SK-N-SH (cell line): ENCODE measurements at regions not wholly inside any gene's neighbourhood (a gene's known extent, or its start where the extent isn't known, plus 50 kb on each side); places are given as distances from the start of the nearest gene placed in this dataset.

Experiments
- ELF1 ChIP-seq: IDR thresholded peaks from 2 replicates; pipeline ENCODE4 v1.4.0; 2012
- EZH2phosphoT487 ChIP-seq: fragments of 200-600 bp; sonication (generic); IDR thresholded peaks from 2 replicates; pipeline ENCODE4 v1.6.1; 2017; ENCODE audit warnings: low read depth, mixed run types, mild to moderate bottlenecking, antibody characterized with exemption, moderate library complexity, borderline replicate concordance
- GABPA ChIP-seq: IDR thresholded peaks from 2 replicates; pipeline ENCODE4 v1.4.0; 2012; ENCODE audit warnings: low read depth, mild to moderate bottlenecking
- JUND ChIP-seq: IDR thresholded peaks from 2 replicates; pipeline ENCODE4 v1.4.0; 2012
- RFX5 ChIP-seq: IDR thresholded peaks from 2 replicates; pipeline ENCODE4 v1.6.1; 2012; ENCODE audit warnings: mild to moderate bottlenecking, improper control_type of control experiment, low read length
- SIN3A ChIP-seq: IDR thresholded peaks from 2 replicates; pipeline ENCODE4 v1.6.1; 2012; ENCODE audit warnings: low read depth, mild to moderate bottlenecking, low read length, moderate library complexity, borderline replicate concordance
- TAF1 ChIP-seq: IDR thresholded peaks from 2 replicates; pipeline ENCODE4 v1.6.1; 2012; ENCODE audit warnings: low read depth, mild to moderate bottlenecking, low read length, moderate library complexity, borderline replicate concordance
- TCF12 ChIP-seq: IDR thresholded peaks from 2 replicates; pipeline ENCODE4 v1.4.0; 2012
- TF ChIP-seq, protein P1 (sequence below): IDR thresholded peaks from 2 replicates; pipeline ENCODE4 v1.4.0; 2012; ENCODE audit warnings: low read depth, borderline replicate concordance
- TF ChIP-seq, protein P2 (sequence below): fragments of 200-600 bp; sonication (generic); IDR thresholded peaks from 2 replicates; pipeline ENCODE4 v1.6.1; 2017; ENCODE audit warnings: antibody characterized with exemption, mild to moderate bottlenecking, moderate library complexity
- TF ChIP-seq, protein P3 (sequence below): IDR thresholded peaks from 2 replicates; pipeline ENCODE4 v1.6.1; 2012; ENCODE audit warnings: mild to moderate bottlenecking, low read depth, low read length, moderate library complexity
- TF ChIP-seq, protein P4 (sequence below): IDR thresholded peaks from 2 replicates; pipeline ENCODE4 v1.4.0; 2012; ENCODE audit warnings: low read depth

DNA sequence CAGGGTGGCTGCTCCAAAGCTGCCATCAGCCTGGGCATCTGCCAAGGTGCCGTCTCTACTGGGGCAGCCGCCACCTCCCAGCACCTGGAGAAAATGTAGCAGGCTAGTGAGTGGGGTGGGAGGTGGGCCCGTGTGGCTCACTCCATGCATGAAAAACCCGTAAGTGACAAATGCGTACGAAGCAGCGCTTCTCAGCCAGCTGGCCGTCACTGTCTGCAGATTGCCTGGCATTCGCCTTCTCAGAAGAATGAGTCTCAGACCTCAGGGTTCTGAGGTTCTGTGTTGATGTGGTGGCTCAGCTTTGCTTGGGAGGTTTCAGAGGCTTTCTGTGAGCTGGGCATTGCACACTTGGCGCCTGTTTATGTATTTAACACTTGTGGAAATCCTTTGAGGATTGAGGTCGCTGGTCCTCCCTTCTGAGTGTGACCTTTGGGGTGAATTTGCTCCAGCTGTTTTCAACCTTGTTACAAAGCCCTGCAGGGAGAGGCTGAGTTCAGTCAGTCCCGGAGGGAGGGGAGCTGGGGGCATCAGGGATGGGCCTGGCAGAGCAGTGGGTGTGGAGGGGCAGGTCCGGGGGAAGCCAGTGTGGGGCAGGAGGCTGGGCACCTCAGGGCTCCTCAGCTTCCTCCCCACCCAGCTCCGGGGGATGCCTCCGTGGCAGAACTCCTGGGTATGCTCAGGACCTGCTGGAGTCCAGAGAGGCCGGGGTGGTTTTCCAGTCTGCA, 977.0 kb downstream of the TBC1D22A start:
- TF ChIP-seq, protein P1, sequence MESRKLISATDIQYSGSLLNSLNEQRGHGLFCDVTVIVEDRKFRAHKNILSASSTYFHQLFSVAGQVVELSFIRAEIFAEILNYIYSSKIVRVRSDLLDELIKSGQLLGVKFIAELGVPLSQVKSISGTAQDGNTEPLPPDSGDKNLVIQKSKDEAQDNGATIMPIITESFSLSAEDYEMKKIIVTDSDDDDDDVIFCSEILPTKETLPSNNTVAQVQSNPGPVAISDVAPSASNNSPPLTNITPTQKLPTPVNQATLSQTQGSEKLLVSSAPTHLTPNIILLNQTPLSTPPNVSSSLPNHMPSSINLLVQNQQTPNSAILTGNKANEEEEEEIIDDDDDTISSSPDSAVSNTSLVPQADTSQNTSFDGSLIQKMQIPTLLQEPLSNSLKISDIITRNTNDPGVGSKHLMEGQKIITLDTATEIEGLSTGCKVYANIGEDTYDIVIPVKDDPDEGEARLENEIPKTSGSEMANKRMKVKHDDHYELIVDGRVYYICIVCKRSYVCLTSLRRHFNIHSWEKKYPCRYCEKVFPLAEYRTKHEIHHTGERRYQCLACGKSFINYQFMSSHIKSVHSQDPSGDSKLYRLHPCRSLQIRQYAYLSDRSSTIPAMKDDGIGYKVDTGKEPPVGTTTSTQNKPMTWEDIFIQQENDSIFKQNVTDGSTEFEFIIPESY: no peak
- no peak for TF ChIP-seq TCF12
- no peak for TF ChIP-seq RFX5
- TF ChIP-seq, protein P2, sequence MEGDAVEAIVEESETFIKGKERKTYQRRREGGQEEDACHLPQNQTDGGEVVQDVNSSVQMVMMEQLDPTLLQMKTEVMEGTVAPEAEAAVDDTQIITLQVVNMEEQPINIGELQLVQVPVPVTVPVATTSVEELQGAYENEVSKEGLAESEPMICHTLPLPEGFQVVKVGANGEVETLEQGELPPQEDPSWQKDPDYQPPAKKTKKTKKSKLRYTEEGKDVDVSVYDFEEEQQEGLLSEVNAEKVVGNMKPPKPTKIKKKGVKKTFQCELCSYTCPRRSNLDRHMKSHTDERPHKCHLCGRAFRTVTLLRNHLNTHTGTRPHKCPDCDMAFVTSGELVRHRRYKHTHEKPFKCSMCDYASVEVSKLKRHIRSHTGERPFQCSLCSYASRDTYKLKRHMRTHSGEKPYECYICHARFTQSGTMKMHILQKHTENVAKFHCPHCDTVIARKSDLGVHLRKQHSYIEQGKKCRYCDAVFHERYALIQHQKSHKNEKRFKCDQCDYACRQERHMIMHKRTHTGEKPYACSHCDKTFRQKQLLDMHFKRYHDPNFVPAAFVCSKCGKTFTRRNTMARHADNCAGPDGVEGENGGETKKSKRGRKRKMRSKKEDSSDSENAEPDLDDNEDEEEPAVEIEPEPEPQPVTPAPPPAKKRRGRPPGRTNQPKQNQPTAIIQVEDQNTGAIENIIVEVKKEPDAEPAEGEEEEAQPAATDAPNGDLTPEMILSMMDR: no peak
- TF ChIP-seq JUND: no peak
- no peak for TF ChIP-seq ELF1
- TF ChIP-seq EZH2phosphoT487: no peak
- TF ChIP-seq, protein P3, sequence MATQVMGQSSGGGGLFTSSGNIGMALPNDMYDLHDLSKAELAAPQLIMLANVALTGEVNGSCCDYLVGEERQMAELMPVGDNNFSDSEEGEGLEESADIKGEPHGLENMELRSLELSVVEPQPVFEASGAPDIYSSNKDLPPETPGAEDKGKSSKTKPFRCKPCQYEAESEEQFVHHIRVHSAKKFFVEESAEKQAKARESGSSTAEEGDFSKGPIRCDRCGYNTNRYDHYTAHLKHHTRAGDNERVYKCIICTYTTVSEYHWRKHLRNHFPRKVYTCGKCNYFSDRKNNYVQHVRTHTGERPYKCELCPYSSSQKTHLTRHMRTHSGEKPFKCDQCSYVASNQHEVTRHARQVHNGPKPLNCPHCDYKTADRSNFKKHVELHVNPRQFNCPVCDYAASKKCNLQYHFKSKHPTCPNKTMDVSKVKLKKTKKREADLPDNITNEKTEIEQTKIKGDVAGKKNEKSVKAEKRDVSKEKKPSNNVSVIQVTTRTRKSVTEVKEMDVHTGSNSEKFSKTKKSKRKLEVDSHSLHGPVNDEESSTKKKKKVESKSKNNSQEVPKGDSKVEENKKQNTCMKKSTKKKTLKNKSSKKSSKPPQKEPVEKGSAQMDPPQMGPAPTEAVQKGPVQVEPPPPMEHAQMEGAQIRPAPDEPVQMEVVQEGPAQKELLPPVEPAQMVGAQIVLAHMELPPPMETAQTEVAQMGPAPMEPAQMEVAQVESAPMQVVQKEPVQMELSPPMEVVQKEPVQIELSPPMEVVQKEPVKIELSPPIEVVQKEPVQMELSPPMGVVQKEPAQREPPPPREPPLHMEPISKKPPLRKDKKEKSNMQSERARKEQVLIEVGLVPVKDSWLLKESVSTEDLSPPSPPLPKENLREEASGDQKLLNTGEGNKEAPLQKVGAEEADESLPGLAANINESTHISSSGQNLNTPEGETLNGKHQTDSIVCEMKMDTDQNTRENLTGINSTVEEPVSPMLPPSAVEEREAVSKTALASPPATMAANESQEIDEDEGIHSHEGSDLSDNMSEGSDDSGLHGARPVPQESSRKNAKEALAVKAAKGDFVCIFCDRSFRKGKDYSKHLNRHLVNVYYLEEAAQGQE: no peak
- no peak for TF ChIP-seq TAF1
- no peak for TF ChIP-seq GABPA
- TF ChIP-seq, protein P4, sequence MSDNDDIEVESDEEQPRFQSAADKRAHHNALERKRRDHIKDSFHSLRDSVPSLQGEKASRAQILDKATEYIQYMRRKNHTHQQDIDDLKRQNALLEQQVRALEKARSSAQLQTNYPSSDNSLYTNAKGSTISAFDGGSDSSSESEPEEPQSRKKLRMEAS: no peak
- no peak for TF ChIP-seq SIN3A
